HEK293 (cell line): ENCODE measurements at regions not wholly inside any gene's neighbourhood (a gene's known extent, or its start where the extent isn't known, plus 50 kb on each side); places are given as distances from the start of the nearest gene placed in this dataset.

ENCODE experiments used
- CTCF ChIA-PET: fragments of 350-600 bp; formaldehyde crosslinking; extraction: SDS; loops from one replicate; lab custom pipeline; 2021; ENCODE audit warnings: antibody characterized with exemption; lab: Yijun Ruan, JAX
- POLR2A ChIA-PET: fragments of 300-600 bp; formaldehyde crosslinking; extraction: SDS; loops from one replicate; lab custom pipeline; 2020; ENCODE audit warnings: antibody characterized with exemption, inconsistent platforms; lab: Yijun Ruan, JAX
- H3K27ac ChIP-seq: fragments of 200-500 bp; sonication (Bioruptor generic); 2 replicates; pipeline ENCODE4 v1.5.1; 2014; ENCODE audit warnings: low read depth, low read length, control low read depth, inconsistent platforms; ENCODE audit errors: extremely low read depth
- H3K36me3 ChIP-seq, 2 experiments: fragments of 200-500 bp in 1 of 2; sonication (Bioruptor generic) in 1 of 2; 1 replicate in 1 of 2; 2 replicates in 1 of 2; pipeline ENCODE4 v1.5.1; 2014 to 2017; ENCODE audit warnings: inconsistent platforms in 2 of 2, low read length in 2 of 2; ENCODE audit not compliant: control insufficient read depth in 2 of 2, insufficient read depth in 1 of 2
- H3K4me1 ChIP-seq: fragments of 200-500 bp; sonication (Bioruptor generic); 2 replicates; pipeline ENCODE4 v1.5.1; 2014; ENCODE audit warnings: mild to moderate bottlenecking, low read length, inconsistent platforms; ENCODE audit not compliant: control insufficient read depth, insufficient read depth
- H3K4me3 ChIP-seq: 2 replicates; pipeline ENCODE4 v1.5.1; 2011; ENCODE audit warnings: low read depth, mild to moderate bottlenecking, control low read depth, low read length, moderate library complexity
- H3K9me3 ChIP-seq: fragments of 200-500 bp; sonication (Bioruptor generic); 2 replicates; pipeline ENCODE4 v1.5.1; 2014; ENCODE audit warnings: low read depth, low read length, inconsistent platforms; ENCODE audit not compliant: control insufficient read depth, insufficient read depth
- GFI1B ChIP-seq: fragments of 450-650 bp; formaldehyde crosslinking; IDR thresholded peaks from 2 replicates; pipeline ENCODE4 v1.5.1; 2016; ENCODE audit warnings: missing biosample characterization, missing genetic modification characterization
- IKZF3 ChIP-seq: fragments of 450-650 bp; IDR thresholded peaks from 2 replicates; pipeline ENCODE4 v1.5.0; 2018; ENCODE audit warnings: missing biosample characterization, mild to moderate bottlenecking, missing genetic modification characterization, moderate library complexity
- KLF1 ChIP-seq: fragments of 450-650 bp; formaldehyde crosslinking; IDR thresholded peaks from 2 replicates; pipeline ENCODE4 v1.5.1; 2016; ENCODE audit warnings: missing biosample characterization, missing genetic modification characterization
- MEIS1 ChIP-seq: sonication (generic); formaldehyde crosslinking; IDR thresholded peaks from 2 replicates; pipeline ENCODE4 v1.8.1; 2022; ENCODE audit warnings: missing genetic modification reagents, mild to moderate bottlenecking, borderline replicate concordance
- MZF1 ChIP-seq: fragments of 450-650 bp; formaldehyde crosslinking; IDR thresholded peaks from 2 replicates; pipeline ENCODE4 v1.5.1; 2017; ENCODE audit warnings: missing biosample characterization, missing genetic modification characterization, borderline replicate concordance
- PBX3 ChIP-seq: sonication (generic); formaldehyde crosslinking; IDR thresholded peaks from 2 replicates; pipeline ENCODE4 v1.8.1; 2022; ENCODE audit warnings: mild to moderate bottlenecking, moderate library complexity, missing genetic modification reagents
- PRDM1 ChIP-seq: fragments of 450-650 bp; formaldehyde crosslinking; IDR thresholded peaks from 2 replicates; pipeline ENCODE4; 2016; ENCODE audit warnings: missing biosample characterization, missing genetic modification characterization
- SCRT1 ChIP-seq: fragments of 450-650 bp; formaldehyde crosslinking; IDR thresholded peaks from 2 replicates; pipeline ENCODE4 v1.5.1; 2016; ENCODE audit warnings: missing biosample characterization, missing genetic modification characterization, borderline replicate concordance
- WT1 ChIP-seq: fragments of 450-650 bp; formaldehyde crosslinking; IDR thresholded peaks from 2 replicates; pipeline ENCODE4 v1.5.1; 2016; ENCODE audit warnings: missing biosample characterization, missing genetic modification characterization
- YY1 ChIP-seq: fragments of 450-650 bp; formaldehyde crosslinking; IDR thresholded peaks from 2 replicates; pipeline ENCODE4 v1.5.1; 2018; ENCODE audit warnings: missing biosample characterization, missing genetic modification characterization
- ZFP3 ChIP-seq: fragments of 450-650 bp; formaldehyde crosslinking; IDR thresholded peaks from 2 replicates; pipeline ENCODE4 v1.5.1; 2016; ENCODE audit warnings: low read depth, missing biosample characterization, missing genetic modification characterization
- ZNF174 ChIP-seq: fragments of 450-650 bp; formaldehyde crosslinking; IDR thresholded peaks from 2 replicates; pipeline ENCODE4 v1.5.0; 2017; ENCODE audit warnings: missing biosample characterization, mild to moderate bottlenecking, missing genetic modification characterization
- ZNF175 ChIP-seq: fragments of 450-650 bp; formaldehyde crosslinking; IDR thresholded peaks from 2 replicates; pipeline ENCODE4 v1.5.1; 2016; ENCODE audit warnings: missing biosample characterization, missing genetic modification characterization
- ZNF18 ChIP-seq: fragments of 450-650 bp; formaldehyde crosslinking; IDR thresholded peaks from 2 replicates; pipeline ENCODE4 v1.5.1; 2016; ENCODE audit warnings: missing biosample characterization, missing genetic modification characterization
- ZNF184 ChIP-seq: fragments of 450-650 bp; IDR thresholded peaks from 2 replicates; pipeline ENCODE4 v1.5.1; 2018; ENCODE audit warnings: missing biosample characterization, mild to moderate bottlenecking, missing genetic modification characterization
- ZNF202 ChIP-seq: fragments of 450-650 bp; formaldehyde crosslinking; IDR thresholded peaks from 2 replicates; pipeline ENCODE4 v1.5.1; 2016; ENCODE audit warnings: missing biosample characterization, missing genetic modification characterization, borderline replicate concordance
- ZNF362 ChIP-seq: fragments of 450-650 bp; formaldehyde crosslinking; IDR thresholded peaks from 2 replicates; pipeline ENCODE4 v1.5.1; 2016; ENCODE audit warnings: missing biosample characterization, missing genetic modification characterization
- ZNF423 ChIP-seq: fragments of 450-650 bp; formaldehyde crosslinking; IDR thresholded peaks from 2 replicates; pipeline ENCODE4 v1.5.1; 2016; ENCODE audit warnings: missing biosample characterization, missing genetic modification characterization
- ZNF426 ChIP-seq: fragments of 450-650 bp; formaldehyde crosslinking; IDR thresholded peaks from 2 replicates; pipeline ENCODE4 v1.5.1; 2017; ENCODE audit warnings: missing biosample characterization, missing genetic modification characterization, mild to moderate bottlenecking, inconsistent platforms, moderate library complexity
- ZNF433 ChIP-seq: fragments of 450-650 bp; formaldehyde crosslinking; IDR thresholded peaks from 2 replicates; pipeline ENCODE4 v1.5.1; 2016; ENCODE audit warnings: missing biosample characterization, missing genetic modification characterization, low read depth
- ZNF48 ChIP-seq: fragments of 450-650 bp; formaldehyde crosslinking; IDR thresholded peaks from 2 replicates; pipeline ENCODE4 v1.5.1; 2016; ENCODE audit warnings: missing biosample characterization, missing genetic modification characterization
- ZNF549 ChIP-seq: fragments of 450-650 bp; IDR thresholded peaks from 2 replicates; pipeline ENCODE4 v1.5.1; 2018; ENCODE audit warnings: missing biosample characterization, missing genetic modification characterization, mild to moderate bottlenecking, inconsistent platforms, moderate library complexity
- ZNF843 ChIP-seq: fragments of 450-650 bp; formaldehyde crosslinking; IDR thresholded peaks from 2 replicates; pipeline ENCODE4 v1.5.1; 2016; ENCODE audit warnings: missing biosample characterization, missing genetic modification characterization
- TF ChIP-seq, protein P1 (sequence below): fragments of 450-650 bp; formaldehyde crosslinking; IDR thresholded peaks from 2 replicates; pipeline ENCODE4 v1.5.1; 2016; ENCODE audit warnings: missing biosample characterization, missing genetic modification characterization
- TF ChIP-seq, protein P2 (sequence below): fragments of 450-650 bp; formaldehyde crosslinking; IDR thresholded peaks from 2 replicates; pipeline ENCODE4 v1.5.1; 2016; ENCODE audit warnings: missing biosample characterization, missing genetic modification characterization
- TF ChIP-seq, protein P3 (sequence below): fragments of 450-650 bp; formaldehyde crosslinking; optimal IDR thresholded peaks from 2 replicates; pipeline ENCODE3; 2016; ENCODE audit warnings: missing biosample characterization, mild to moderate bottlenecking, missing genetic modification characterization
- TF ChIP-seq, protein P4 (sequence below): fragments of 450-650 bp; formaldehyde crosslinking; IDR thresholded peaks from 2 replicates; pipeline ENCODE4 v1.5.1; 2017; ENCODE audit warnings: missing biosample characterization, missing genetic modification characterization

DNA sequence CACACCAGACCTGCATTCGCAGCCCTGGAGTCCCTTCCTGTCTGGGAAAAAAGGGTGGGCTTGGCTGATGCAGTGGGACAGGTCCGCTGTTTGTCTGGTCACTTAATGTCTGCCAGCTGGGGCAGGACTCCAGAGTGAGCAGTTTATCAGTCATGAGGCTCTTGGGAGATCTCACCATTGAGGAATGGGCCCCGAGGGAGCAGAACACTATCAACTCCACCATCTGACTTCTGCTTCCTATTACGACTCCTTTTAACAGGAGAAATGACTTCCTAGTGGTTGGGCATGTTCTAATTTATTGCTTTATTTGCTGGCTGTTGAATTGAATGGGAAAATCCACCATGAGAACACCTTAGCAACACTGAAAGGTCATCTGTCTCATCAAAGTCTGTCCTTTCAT is 182.5 kb upstream of the RASSF8 start (continued):
- no peak for TF ChIP-seq SCRT1
- no peak for TF ChIP-seq KLF1 (tag by site-specific recombination)
- no peak for TF ChIP-seq PRDM1 (tag by site-specific recombination)
- TF ChIP-seq ZNF48 (tag by site-specific recombination), result no peak
- no peak for TF ChIP-seq ZNF362 (tag by site-specific recombination)
- TF ChIP-seq GFI1B (tag by site-specific recombination), result no peak
- TF ChIP-seq ZNF184 (tag by site-specific recombination), result no peak
- TF ChIP-seq ZNF174, result no peak
- no peak for TF ChIP-seq MEIS1 (CRISPR knock-in tag)
- TF ChIP-seq ZNF175 (tag by site-specific recombination), result no peak
- peak; percentile 67; the same call in 1 of the 2 replicates for TF ChIP-seq ZNF18 (tag by site-specific recombination)
- 0 out of 2 replicates have a peak, but pooled peaks have one; percentile 48 for TF ChIP-seq ZNF843 (tag by site-specific recombination)
- TF ChIP-seq IKZF3 (tag by site-specific recombination), result 0 out of 2 replicates have a peak, but pooled peaks have one; percentile 19
- TF ChIP-seq, protein P1, sequence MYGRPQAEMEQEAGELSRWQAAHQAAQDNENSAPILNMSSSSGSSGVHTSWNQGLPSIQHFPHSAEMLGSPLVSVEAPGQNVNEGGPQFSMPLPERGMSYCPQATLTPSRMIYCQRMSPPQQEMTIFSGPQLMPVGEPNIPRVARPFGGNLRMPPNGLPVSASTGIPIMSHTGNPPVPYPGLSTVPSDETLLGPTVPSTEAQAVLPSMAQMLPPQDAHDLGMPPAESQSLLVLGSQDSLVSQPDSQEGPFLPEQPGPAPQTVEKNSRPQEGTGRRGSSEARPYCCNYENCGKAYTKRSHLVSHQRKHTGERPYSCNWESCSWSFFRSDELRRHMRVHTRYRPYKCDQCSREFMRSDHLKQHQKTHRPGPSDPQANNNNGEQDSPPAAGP (tag by site-specific recombination), result no peak
- TF ChIP-seq MZF1 (tag by site-specific recombination), result peak; percentile 60; the same call in 1 of the 2 replicates
- TF ChIP-seq, protein P2, sequence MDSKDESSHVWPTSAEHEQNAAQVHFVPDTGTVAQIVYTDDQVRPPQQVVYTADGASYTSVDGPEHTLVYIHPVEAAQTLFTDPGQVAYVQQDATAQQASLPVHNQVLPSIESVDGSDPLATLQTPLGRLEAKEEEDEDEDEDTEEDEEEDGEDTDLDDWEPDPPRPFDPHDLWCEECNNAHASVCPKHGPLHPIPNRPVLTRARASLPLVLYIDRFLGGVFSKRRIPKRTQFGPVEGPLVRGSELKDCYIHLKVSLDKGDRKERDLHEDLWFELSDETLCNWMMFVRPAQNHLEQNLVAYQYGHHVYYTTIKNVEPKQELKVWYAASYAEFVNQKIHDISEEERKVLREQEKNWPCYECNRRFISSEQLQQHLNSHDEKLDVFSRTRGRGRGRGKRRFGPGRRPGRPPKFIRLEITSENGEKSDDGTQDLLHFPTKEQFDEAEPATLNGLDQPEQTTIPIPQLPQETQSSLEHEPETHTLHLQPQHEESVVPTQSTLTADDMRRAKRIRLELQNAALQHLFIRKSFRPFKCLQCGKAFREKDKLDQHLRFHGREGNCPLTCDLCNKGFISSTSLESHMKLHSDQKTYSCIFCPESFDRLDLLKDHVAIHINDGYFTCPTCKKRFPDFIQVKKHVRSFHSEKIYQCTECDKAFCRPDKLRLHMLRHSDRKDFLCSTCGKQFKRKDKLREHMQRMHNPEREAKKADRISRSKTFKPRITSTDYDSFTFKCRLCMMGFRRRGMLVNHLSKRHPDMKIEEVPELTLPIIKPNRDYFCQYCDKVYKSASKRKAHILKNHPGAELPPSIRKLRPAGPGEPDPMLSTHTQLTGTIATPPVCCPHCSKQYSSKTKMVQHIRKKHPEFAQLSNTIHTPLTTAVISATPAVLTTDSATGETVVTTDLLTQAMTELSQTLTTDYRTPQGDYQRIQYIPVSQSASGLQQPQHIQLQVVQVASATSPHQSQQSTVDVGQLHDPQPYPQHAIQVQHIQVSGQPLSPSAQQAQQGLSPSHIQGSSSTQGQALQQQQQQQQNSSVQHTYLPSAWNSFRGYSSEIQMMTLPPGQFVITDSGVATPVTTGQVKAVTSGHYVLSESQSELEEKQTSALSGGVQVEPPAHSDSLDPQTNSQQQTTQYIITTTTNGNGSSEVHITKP (tag by site-specific recombination), result peak; percentile 33; the same call in 1 of the 2 replicates
- TF ChIP-seq YY1 (tag by site-specific recombination), result no peak
- TF ChIP-seq ZNF426 (tag by site-specific recombination), result no peak
- TF ChIP-seq, protein P3, sequence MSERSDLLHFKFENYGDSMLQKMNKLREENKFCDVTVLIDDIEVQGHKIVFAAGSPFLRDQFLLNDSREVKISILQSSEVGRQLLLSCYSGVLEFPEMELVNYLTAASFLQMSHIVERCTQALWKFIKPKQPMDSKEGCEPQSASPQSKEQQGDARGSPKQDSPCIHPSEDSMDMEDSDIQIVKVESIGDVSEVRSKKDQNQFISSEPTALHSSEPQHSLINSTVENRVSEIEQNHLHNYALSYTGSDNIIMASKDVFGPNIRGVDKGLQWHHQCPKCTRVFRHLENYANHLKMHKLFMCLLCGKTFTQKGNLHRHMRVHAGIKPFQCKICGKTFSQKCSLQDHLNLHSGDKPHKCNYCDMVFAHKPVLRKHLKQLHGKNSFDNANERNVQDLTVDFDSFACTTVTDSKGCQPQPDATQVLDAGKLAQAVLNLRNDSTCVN (tag by site-specific recombination), result no peak
- TF ChIP-seq WT1, result peak; percentile 67
- TF ChIP-seq, all 188 proteins: peak for 10

- Histone ChIP-seq H3K4me1 (peaks cover 5% of the 10 kb centered on the region), H3K9me3 (no peaks in the 10 kb centered on the region), H3K36me3 (no peaks in the 10 kb centered on the region), H3K4me3 (no peak overlapping the region), H3K27ac (no peak overlapping the region)
- ChIA-PET POLR2A (no interaction called here), CTCF (no interaction called here)
- TF ChIP-seq ZNF423 (tag by site-specific recombination) (no peak), ZNF549 (tag by site-specific recombination) (no peak), PBX3 (CRISPR knock-in tag) (no peak), ZNF433 (tag by site-specific recombination) (no peak), ZNF202 (tag by site-specific recombination) (no peak), ZFP3 (tag by site-specific recombination) (no peak), ZNF843 (tag by site-specific recombination) (no peak)
- TF ChIP-seq, protein P4, sequence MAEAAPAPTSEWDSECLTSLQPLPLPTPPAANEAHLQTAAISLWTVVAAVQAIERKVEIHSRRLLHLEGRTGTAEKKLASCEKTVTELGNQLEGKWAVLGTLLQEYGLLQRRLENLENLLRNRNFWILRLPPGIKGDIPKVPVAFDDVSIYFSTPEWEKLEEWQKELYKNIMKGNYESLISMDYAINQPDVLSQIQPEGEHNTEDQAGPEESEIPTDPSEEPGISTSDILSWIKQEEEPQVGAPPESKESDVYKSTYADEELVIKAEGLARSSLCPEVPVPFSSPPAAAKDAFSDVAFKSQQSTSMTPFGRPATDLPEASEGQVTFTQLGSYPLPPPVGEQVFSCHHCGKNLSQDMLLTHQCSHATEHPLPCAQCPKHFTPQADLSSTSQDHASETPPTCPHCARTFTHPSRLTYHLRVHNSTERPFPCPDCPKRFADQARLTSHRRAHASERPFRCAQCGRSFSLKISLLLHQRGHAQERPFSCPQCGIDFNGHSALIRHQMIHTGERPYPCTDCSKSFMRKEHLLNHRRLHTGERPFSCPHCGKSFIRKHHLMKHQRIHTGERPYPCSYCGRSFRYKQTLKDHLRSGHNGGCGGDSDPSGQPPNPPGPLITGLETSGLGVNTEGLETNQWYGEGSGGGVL (tag by site-specific recombination), result no peak
Measured at GRCh38 chr12:25780771-25781170, 177.7 kb upstream of the RASSF8 start.
